SK-N-SH (cell line): ENCODE measurements at regions not wholly inside any gene's neighbourhood (a gene's known extent, or its start where the extent isn't known, plus 50 kb on each side); places are given as distances from the start of the nearest gene placed in this dataset.

Source experiments
- CTCF ChIP-seq: fragments of 200-600 bp; sonication (generic); IDR thresholded peaks from 2 replicates; pipeline ENCODE4 v1.6.1; 2017; ENCODE audit warnings: antibody characterized with exemption, mild to moderate bottlenecking, moderate library complexity
- JUND ChIP-seq: IDR thresholded peaks from 2 replicates; pipeline ENCODE4 v1.4.0; 2012
- MAX ChIP-seq: IDR thresholded peaks from 2 replicates; pipeline ENCODE4 v1.4.0; 2012; ENCODE audit warnings: low read depth
- MEF2A ChIP-seq: IDR thresholded peaks from 2 replicates; pipeline ENCODE4 v1.4.0; 2012; ENCODE audit warnings: low read depth, borderline replicate concordance
- NRF1 ChIP-seq: IDR thresholded peaks from 2 replicates; pipeline ENCODE4 v1.6.1; 2012; ENCODE audit warnings: low read depth, mild to moderate bottlenecking, low read length
- POLR2AphosphoS5 ChIP-seq: IDR thresholded peaks from 2 replicates; pipeline ENCODE4 v1.6.1; 2012; ENCODE audit warnings: low read depth, low read length
- RAD21 ChIP-seq: IDR thresholded peaks from 2 replicates; pipeline ENCODE4 v1.6.1; 2012; ENCODE audit warnings: mild to moderate bottlenecking, low read length
- REST ChIP-seq: IDR thresholded peaks from 2 replicates; pipeline ENCODE4 v1.6.1; 2012; ENCODE audit warnings: mild to moderate bottlenecking, low read depth, low read length, moderate library complexity
- RXRA ChIP-seq: IDR thresholded peaks from 2 replicates; pipeline ENCODE4 v1.4.0; 2012; ENCODE audit warnings: low read depth, mild to moderate bottlenecking, borderline replicate concordance
- SIN3A ChIP-seq: IDR thresholded peaks from 2 replicates; pipeline ENCODE4 v1.6.1; 2012; ENCODE audit warnings: low read depth, mild to moderate bottlenecking, low read length, moderate library complexity, borderline replicate concordance
- TAF1 ChIP-seq: IDR thresholded peaks from 2 replicates; pipeline ENCODE4 v1.6.1; 2012; ENCODE audit warnings: low read depth, mild to moderate bottlenecking, low read length, moderate library complexity, borderline replicate concordance
- TCF12 ChIP-seq: IDR thresholded peaks from 2 replicates; pipeline ENCODE4 v1.4.0; 2012
- USF2 ChIP-seq: fragments of 150-350 bp; IDR thresholded peaks from 2 replicates; pipeline ENCODE4 v1.6.1; 2017; ENCODE audit warnings: antibody characterized with exemption, low read length, low read depth, borderline replicate concordance

GRCh38 chr4:81521708-81522107 is 50.0 kb upstream of the RASGEF1B start:
- TF ChIP-seq CTCF (no peak), JUND (no peak), POLR2AphosphoS5 (no peak), TCF12 (no peak), NRF1 (no peak), MEF2A (no peak), SIN3A (no peak), RAD21 (no peak), USF2 (no peak), RXRA (no peak), TAF1 (no peak), REST (no peak), MAX (no peak)
